ENCODE measurements at regions not wholly inside any gene's neighbourhood (a gene's known extent, or its start where the extent isn't known, plus 50 kb on each side); places are given as distances from the start of the nearest gene placed in this dataset.

DNA sequence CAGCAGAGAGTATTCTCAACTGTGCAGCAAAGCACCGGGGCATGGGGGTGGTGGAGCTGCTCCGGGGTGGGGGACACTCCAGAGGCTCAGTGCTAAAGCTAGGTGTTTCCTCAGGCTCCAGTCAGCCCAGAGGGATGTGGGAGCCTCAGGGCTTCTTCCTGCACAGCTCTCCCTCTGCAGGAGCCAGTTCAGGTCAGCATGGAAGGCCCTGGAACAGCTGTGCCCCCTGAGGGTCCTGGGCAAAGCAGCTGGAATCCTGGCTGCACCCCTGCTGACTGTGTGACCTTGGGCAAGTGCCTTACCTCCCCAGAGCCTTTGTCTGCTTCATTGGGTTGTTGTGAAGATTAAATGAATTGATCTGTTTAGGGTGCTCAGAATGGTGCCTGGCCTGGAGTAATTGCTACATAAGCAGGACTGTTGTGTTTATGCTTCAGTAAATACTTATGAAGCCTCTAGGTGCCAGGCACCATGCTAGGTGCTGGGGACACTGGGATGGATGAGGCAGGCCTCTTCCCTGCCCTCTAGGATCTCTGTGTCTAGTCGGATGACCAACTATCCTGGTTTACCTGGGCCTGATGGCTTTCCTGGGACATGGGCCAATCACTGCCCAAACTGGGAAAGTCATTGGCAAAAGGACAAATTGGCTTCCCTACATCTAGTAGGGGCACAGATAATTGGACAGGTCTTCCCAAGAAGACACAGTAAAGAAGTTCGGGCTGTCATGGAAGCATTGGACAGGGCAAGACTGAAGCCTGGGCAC lies 64.2 kb upstream of the LCTL start:
- no peak for TF ChIP-seq CTCF (IDR thresholded peaks at IDR 0.05)
- no peak for TF ChIP-seq POLR2AphosphoS5 (IDR thresholded peaks at IDR 0.05)
- TF ChIP-seq POLR2A (IDR thresholded peaks at IDR 0.05): no peak
- TF ChIP-seq EP300 (IDR thresholded peaks at IDR 0.05): no peak
